RPMI8226 (cell line): ENCODE measurements at regions not wholly inside any gene's neighbourhood (a gene's known extent, or its start where the extent isn't known, plus 50 kb on each side); places are given as distances from the start of the nearest gene placed in this dataset.
A peak's percentile ranks its signal among the peaks of the same experiment; 100 is the strongest.
"Not testable (repeated sequence)": the region's sequence is repeated elsewhere in the genome, so short reads cannot be mapped to it uniquely, and the experiment has no call there.

Experiments used
- DNase-seq: peaks from one replicate; pipeline ENCODE4 v3.0.0-alpha.2; 2015

GRCh38 chr4:134145369-134145768 is 56.2 kb downstream of the PABPC4L start:
- no peak for DNase-seq

GRCh38 chr4:134144337-134144736 is 57.3 kb downstream of the PABPC4L start:
- DNase-seq: no peak

DNA sequence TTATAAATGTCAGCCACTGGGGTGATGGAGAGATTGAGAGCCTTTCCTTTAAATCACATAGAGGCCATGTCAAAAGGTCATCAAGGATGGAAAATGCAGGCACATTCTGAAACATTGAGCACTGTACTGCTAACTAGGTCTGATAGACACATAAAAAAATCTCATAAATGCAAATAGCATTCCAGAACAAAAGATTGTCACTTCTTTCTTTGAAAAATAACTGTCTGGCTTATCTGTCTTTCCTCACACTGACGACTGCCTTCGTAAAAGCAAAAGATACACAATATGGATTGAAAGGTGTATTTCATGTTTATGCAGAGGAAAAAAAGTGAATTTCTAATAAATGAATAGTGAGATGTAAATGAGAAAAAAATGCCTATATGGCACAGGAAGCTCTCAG is 59.9 kb downstream of the PABPC4L start:
- DNase-seq: no peak

DNA sequence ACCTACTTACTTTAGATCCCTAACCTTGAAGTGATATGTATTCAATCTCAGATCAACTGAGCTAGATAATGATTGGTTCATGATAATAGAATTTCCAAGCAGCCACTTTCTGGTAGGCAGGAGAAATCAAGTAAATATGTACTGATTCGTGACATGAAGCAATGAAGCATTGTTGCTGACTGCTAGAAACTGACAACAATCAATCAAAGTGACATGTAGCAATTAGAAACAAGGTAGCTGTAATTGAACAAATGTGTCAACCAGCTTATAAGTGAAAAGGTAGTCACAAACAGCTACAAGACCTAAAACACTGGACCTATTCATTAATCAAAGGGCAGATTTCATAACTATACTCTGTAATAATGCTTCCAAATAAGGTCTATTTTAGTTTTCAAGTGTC is 62.4 kb downstream of the PABPC4L start:
- no peak for DNase-seq

GRCh38 chr4:134132086-134132783 is 69.4 kb downstream of the PABPC4L start:
- no peak for DNase-seq

DNA sequence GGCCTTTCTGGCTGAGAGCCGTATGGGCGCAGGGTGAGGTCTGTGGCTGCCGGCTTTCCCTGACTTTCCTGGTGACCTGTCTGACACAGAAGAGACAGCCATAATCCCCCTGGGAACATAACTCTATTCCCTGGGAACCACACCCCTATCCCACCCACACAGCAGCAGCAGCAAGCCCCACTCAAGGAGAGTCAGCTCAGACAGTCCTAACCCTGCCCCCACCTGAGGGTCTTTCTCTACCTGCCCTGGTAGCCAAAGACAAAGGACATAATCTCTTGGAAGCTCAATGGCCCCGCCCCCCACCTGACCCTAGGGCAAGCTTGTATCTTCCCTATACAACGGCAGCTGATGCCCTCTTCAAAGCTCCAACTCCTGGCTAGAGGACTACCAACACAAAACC is 74.6 kb downstream of the PABPC4L start:
- DNase-seq: no peak

DNA sequence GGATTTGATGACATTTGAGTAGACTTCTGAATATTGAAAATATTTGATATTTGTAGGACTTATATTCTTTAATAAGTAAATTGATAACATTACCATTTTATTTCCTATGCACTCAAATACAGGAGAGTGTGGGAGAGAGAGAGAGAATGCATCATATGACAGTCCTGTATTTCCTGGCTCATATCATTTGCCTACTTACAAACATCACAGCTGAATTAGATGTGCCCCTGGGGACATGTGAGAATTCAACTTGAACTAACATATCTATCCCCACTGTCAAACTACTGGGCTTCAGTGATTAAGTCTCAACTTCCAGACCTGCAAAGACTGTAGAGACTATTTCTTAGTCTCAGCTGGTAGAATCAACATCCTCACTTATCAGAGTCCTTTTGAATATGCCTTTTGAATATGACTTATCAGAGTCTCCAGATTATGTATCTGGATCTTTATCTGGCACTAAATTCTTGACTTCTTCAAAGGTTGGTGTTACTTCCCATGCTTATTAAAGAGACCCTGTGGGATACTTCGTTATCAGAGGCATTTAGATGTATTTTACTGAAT is 75.5 kb downstream of the PABPC4L start:
- DNase-seq: no peak

- no peak for DNase-seq
Observed at GRCh38 chr4:134122903-134123302, 78.7 kb downstream of the PABPC4L start.

GRCh38 chr4:134117392-134118183 is 84.0 kb downstream of the PABPC4L start:
- DNase-seq: no peak

- DNase-seq: no peak
Observed at GRCh38 chr4:134089885-134090284, 111.7 kb downstream of the PABPC4L start.

DNA sequence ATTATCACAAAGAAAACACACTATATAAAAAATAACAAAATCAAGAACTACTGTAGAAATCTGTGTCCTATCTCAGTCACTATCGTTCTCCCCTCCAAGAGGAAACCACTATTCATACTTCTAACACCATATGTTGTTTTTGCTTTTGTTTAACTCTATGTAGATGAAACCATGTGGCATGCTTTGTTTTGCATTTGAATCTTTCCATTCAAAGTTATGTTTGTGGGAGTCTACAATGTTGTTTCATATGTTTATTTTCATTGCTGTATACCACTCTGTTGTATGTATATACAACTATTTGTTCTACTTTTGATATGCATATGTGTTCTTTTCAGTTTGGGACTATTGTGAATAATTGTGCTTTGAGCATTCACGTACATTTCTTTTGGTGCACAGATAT is 116.1 kb downstream of the PABPC4L start:
- no peak for DNase-seq

GRCh38 chr4:134079085-134079484 is 122.5 kb downstream of the PABPC4L start:
- DNase-seq: not testable (repeated sequence)

DNA sequence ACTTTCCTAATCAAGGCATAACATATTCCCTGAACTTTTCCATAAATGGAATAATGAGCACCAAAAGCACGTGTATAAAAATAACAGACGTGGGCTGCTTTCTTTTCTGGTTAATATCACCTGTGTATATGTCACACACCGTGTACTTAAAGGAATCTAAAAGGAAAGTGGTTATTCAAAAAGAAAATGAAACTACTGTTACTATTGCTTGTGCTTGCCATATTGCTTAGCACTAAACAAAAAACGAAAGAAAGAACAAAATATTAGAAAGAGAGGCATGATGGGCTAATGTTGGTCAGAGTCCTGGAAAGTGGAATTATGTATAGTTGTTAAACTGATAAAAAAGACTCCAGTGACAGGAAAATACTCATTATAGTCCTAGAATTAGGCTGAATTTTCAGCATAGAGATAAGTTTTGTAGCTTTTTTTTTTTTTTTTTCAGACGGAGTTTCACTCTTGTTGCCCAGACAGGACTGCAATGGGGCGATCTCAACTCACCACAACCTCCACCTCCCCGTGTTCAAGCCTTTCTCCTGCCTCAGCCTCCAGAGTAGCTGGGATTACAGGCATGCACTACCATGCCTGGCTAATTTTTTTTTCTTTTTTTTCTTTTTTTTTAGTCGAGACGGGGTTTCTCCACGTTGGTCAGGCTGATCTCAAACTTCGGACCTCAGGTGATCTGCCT is 123.2 kb downstream of the PABPC4L start:
- DNase-seq: peak; percentile 2

DNA sequence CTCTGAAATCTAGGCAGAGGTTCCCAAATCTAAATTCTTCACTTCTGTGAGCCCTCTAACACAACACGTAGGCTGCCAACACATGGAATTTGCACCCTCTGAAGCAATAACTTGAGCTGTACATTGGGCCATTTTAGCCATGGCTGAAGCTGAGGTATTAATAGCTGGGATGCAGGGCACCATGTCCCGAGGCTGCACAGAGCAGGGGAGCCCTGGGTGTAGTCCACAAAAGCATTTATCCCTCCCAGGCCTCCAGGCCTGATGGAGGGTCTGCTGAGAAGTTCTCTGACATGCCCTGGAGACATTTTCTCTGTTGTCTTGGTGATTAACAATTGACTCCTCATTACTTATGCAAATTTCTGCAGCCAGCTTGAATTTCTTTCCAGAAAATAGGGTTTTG is 127.9 kb downstream of the PABPC4L start:
- no peak for DNase-seq

GRCh38 chr4:134072137-134072536 is 129.5 kb downstream of the PABPC4L start:
- DNase-seq: no peak

GRCh38 chr4:134070174-134070573 is 131.4 kb downstream of the PABPC4L start:
- DNase-seq: no peak

DNA sequence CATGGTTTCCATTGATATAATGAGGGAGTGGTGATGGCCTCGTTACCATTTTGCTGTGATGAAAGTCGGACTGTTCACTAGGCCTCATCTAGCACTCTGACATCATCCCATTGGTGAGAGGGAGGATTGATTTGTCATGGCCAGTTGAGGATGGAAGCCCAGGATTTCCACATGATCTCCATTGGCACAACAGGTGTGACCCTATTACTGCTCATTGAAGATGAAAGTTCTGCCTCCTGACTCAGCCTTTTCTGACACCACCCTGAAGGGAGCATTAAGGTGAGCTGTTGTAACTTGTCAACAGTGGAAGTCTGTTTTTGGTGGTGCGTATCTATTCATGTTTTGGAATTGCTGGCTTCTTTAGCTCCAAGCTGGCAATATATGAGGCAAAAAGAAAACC is 144.2 kb downstream of the PABPC4L start:
- DNase-seq: no peak

DNA sequence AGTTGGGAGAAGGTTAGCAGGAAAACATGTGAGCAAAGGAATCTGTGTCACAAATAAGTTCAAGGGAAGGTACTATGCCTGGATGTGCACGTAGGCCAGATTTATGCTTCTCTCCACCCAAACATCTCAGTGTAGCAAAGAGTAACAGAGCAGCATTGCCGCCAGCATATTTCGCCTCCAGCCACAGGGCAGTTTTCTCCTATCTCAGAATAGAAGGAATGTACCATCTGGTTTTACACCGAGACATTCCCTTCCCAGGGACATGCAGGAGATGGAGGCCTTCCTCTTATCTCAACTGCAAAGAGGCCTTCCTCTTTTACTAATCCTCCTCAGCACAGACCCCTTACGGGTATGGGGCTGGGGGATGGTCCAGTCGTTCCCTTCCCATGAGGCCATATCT is 155.4 kb downstream of the PABPC4L start:
- not testable (repeated sequence) for DNase-seq

DNA sequence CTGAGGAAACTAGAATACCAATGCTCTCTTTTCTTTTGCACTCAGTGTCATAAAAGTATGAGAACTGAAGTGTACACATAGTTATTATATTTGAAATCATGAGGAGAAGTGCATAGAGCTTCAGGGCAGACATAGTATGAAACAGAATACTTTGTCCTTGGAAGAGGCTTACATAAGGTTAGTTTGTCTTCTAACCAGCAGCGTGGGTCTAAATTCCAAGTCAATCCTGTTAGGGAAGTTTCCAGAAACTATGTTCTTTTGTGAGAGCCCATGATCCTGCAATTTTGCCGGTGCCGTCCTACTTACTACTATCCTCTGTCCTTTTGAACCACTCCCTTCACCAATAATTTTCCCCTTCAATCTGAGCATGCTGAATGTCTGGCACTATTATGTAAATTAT is 156.2 kb downstream of the PABPC4L start:
- no peak for DNase-seq

GRCh38 chr4:134043266-134043665 is 158.3 kb downstream of the PABPC4L start:
- no peak for DNase-seq

- DNase-seq: no peak
Observed at GRCh38 chr4:134028421-134028820, 173.2 kb downstream of the PABPC4L start.

DNA sequence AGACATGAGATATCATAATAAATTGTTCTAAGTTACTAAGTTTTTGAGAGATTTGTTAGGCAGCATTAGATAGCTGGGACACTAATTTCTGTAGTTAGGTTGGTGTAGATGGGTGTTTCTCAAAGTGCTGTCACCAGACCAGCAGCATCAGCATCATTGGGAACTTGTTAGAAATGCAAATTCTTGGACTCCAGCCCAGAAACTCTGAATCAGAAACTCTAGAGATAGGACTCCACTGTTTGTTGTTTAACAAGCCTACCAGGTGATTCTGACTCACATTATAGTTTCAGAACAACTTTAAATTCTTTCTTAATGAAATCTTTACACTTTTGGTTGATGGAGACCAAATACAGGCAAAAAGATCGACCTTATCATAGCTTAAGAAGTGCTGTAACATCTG is 173.7 kb downstream of the PABPC4L start:
- DNase-seq: peak; percentile 38

DNA sequence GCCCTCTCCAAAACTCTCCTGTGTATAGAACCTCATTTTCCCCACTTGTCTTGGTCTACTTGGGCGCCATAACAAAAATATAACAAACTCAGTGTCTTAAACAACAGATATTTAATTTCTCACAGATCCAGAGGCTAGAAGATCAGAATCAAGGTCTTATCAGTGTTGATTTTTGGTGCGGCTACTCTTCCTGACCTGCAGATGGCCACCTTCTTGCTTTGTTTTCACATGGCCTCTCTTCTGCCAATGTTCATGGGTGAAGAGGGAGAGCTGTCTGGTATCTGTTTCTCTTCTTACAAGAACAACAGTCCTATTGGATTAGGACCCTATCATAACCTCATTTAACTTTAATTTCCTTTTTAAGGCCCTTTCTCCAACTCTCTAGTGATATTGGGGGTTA is 177.3 kb downstream of the PABPC4L start:
- DNase-seq: peak; percentile 9

GRCh38 chr4:134019657-134020056 is 181.9 kb downstream of the PABPC4L start:
- no peak for DNase-seq
